K562 (cell line): ENCODE measurements at regions not wholly inside any gene's neighbourhood (a gene's known extent, or its start where the extent isn't known, plus 50 kb on each side); places are given as distances from the start of the nearest gene placed in this dataset.

Source experiments
- ATAC-seq: fragments of 200-7000 bp; cut with Tn5 transposase; 3 replicates; pipeline ENCODE4 v1.9.1; 2020; ENCODE audit warnings: moderate library complexity
- BruUV-seq: library from RNA; stranded (reverse); fragments of 400-500 nt; replicated peaks from 2 replicates; lab custom pipeline; 2021; lab: Mats Ljungman, UMichigan
- CTCF ChIA-PET: fragments of 300-600 bp; formaldehyde crosslinking; extraction: SDS; loops from one replicate; lab custom pipeline; 2021; ENCODE audit warnings: low intra/inter-chr PET ratio; lab: Yijun Ruan, JAX
- POLR2A ChIA-PET: fragments of 300-600, 350-650 bp; sonication (Branson Sonifier 250); formaldehyde crosslinking; extraction: SDS; loops from one replicate; lab custom pipeline; 2021; ENCODE audit warnings: antibody characterized with exemption, inconsistent platforms; lab: Yijun Ruan, JAX
- DNase-seq, 4 experiments: peaks; one replicate each; pipeline versions ENCODE4 v3.0.0 to v3.0.0-alpha.2; 2011 to 2018; ENCODE audit warnings: low spot score in 3 of 4, mixed read lengths in 3 of 4; ENCODE audit errors: extremely low read depth in 1 of 4
- FAIRE-seq: peaks from 2 replicates; lab custom pipeline; 2011; peaks lifted over from hg19 to GRCh38; lab: Jason Lieb, UNC
- H2AFZ ChIP-seq: 2 replicates; pipeline ENCODE4 v1.6.0; 2011; ENCODE audit warnings: low read depth, low read length, control low read depth, inconsistent platforms
- H3K27ac ChIP-seq: fragments of 200-600 bp; 3 replicates; pipeline ENCODE4 v1.8.0; 2011; ENCODE audit warnings: low read depth, mild to moderate bottlenecking, control low read depth, inconsistent platforms, low read length, moderate library complexity, mixed read lengths; ENCODE audit errors: extremely low read depth
- H3K27me3 ChIP-seq, 2 experiments: fragments of 300-600 bp in 1 of 2; 2 replicates in 1 of 2; 3 replicates in 1 of 2; pipeline versions ENCODE4 v1.6.0 to v1.8.0; 2011; ENCODE audit warnings: inconsistent platforms in 2 of 2, low read length in 2 of 2, mild to moderate bottlenecking in 1 of 2, mixed read lengths in 1 of 2, moderate library complexity in 1 of 2; ENCODE audit not compliant: control insufficient read depth in 2 of 2, insufficient read depth in 2 of 2
- H3K36me3 ChIP-seq: fragments of 300-600 bp; 3 replicates; pipeline ENCODE4 v1.8.0; 2011; ENCODE audit warnings: mild to moderate bottlenecking, low read length, inconsistent platforms; ENCODE audit not compliant: control insufficient read depth, insufficient read depth
- H3K4me1 ChIP-seq, 2 experiments: fragments of 200-600 bp in 1 of 2; replicated peaks in 1 of 2; 2 replicates in 1 of 2; 3 replicates in 1 of 2; pipeline versions ENCODE4 v1.5.1 to v1.8.0; 2011; ENCODE audit warnings: inconsistent platforms in 2 of 2, low read length in 2 of 2, mild to moderate bottlenecking in 1 of 2, mixed read lengths in 1 of 2, moderate library complexity in 1 of 2; ENCODE audit not compliant: control insufficient read depth in 2 of 2, insufficient read depth in 2 of 2
- H3K4me2 ChIP-seq: 2 replicates; pipeline ENCODE4 v1.6.1; 2011; ENCODE audit warnings: low read length, control low read depth, inconsistent platforms, mixed read lengths; ENCODE audit not compliant: insufficient read depth
- H3K4me3 ChIP-seq: fragments of 200-600 bp; sonication (generic), shearing (Covaris generic); 2 replicates; pipeline ENCODE4 v1.5.1; 2016; ENCODE audit warnings: control low read depth, inconsistent platforms
- H3K79me2 ChIP-seq: fragments of 200-600 bp; 3 replicates; pipeline ENCODE4 v1.8.0; 2011; ENCODE audit warnings: low read length, inconsistent platforms; ENCODE audit not compliant: control insufficient read depth, insufficient read depth
- H3K9ac ChIP-seq, 2 experiments: 2 replicates each; pipeline versions ENCODE4 v1.6.0 to v1.6.1; 2011; ENCODE audit warnings: low read depth in 2 of 2, low read length in 2 of 2, control low read depth in 1 of 2, inconsistent platforms in 1 of 2, mild to moderate bottlenecking in 1 of 2, mixed read lengths in 1 of 2; ENCODE audit not compliant: insufficient read depth in 1 of 2
- H3K9me1 ChIP-seq: one replicate; pipeline ENCODE4 v1.6.0; 2011; ENCODE audit warnings: inconsistent platforms, mild to moderate bottlenecking, low read length, moderate library complexity; ENCODE audit not compliant: control insufficient read depth, insufficient read depth
- H3K9me3 ChIP-seq: replicated peaks from 2 replicates; pipeline ENCODE4 v1.5.1; 2011; ENCODE audit warnings: low read depth, low read length, inconsistent platforms; ENCODE audit not compliant: control insufficient read depth, insufficient read depth
- H4K20me1 ChIP-seq: replicated peaks from 2 replicates; pipeline ENCODE4 v1.6.1; 2011; ENCODE audit warnings: low read length, inconsistent platforms, mixed read lengths; ENCODE audit not compliant: control insufficient read depth, insufficient read depth
- ATF7 ChIP-seq: fragments of 450-650 bp; IDR thresholded peaks from 2 replicates; pipeline ENCODE4 v1.7.1; 2014; ENCODE audit warnings: mild to moderate bottlenecking, moderate library complexity
- BRCA1 ChIP-seq, 2 experiments: fragments of 450-650 bp in 1 of 2; sonication (generic) in 1 of 2; formaldehyde crosslinking in 1 of 2; IDR thresholded peaks; 2 replicates each; pipeline versions ENCODE4 v1.5.0 to v1.6.1; 2017 to 2020; ENCODE audit warnings: mild to moderate bottlenecking in 1 of 2, missing genetic modification reagents in 1 of 2
- CEBPB ChIP-seq: fragments of 450-650 bp; IDR thresholded peaks from 2 replicates; pipeline ENCODE4 v1.6.1; 2016; ENCODE audit warnings: missing genetic modification characterization, missing compliant biosample characterization
- CHCHD3 ChIP-seq: fragments of 250-450 bp; sonication (Bioruptor Pico); IDR thresholded peaks from 2 replicates; pipeline ENCODE4 v2.1.2; 2022; ENCODE audit warnings: mild to moderate bottlenecking
- ELF1 ChIP-seq: fragments of 200-800 bp; sonication (Bioruptor generic); IDR thresholded peaks from 2 replicates; pipeline ENCODE4 v1.6.1; 2016; ENCODE audit warnings: missing genetic modification characterization, missing compliant biosample characterization
- HNRNPH1 ChIP-seq: fragments of 200-400 bp; formaldehyde crosslinking; optimal IDR thresholded peaks from 2 replicates; pipeline ENCODE3; 2017; ENCODE audit warnings: low read depth, mild to moderate bottlenecking, low read length, moderate library complexity
- KLF13 ChIP-seq: fragments of 450-650 bp; IDR thresholded peaks from 2 replicates; pipeline ENCODE4 v1.6.1; 2016; ENCODE audit warnings: missing genetic modification characterization, low read depth, mild to moderate bottlenecking, missing compliant biosample characterization, moderate library complexity, borderline replicate concordance
- NCOR1 ChIP-seq: fragments of 450-650 bp; IDR thresholded peaks from 2 replicates; pipeline ENCODE4 v1.6.1; 2016; ENCODE audit warnings: mild to moderate bottlenecking, moderate library complexity
- SAFB ChIP-seq: fragments of 200-400 bp; formaldehyde crosslinking; IDR thresholded peaks from 2 replicates; pipeline ENCODE4 v1.6.1; 2017; ENCODE audit warnings: low read depth, low read length, borderline replicate concordance
- SIN3A ChIP-seq, 2 experiments: fragments of 150-350 bp in 1 of 2; IDR thresholded peaks; 2 replicates each; pipeline ENCODE4 v1.6.1; 2011 to 2016; ENCODE audit warnings: borderline replicate concordance in 2 of 2, low read depth in 2 of 2, low read length in 2 of 2, mild to moderate bottlenecking in 2 of 2, moderate library complexity in 2 of 2; ENCODE audit not compliant: control insufficient read depth in 1 of 2
- TFAM ChIP-seq: fragments of 250-450 bp; sonication (Bioruptor Pico); conservative IDR thresholded peaks from 2 replicates; pipeline ENCODE4 v1.5.0; 2021; ENCODE audit warnings: mild to moderate bottlenecking, moderate library complexity
- ZNF124 ChIP-seq: sonication (generic); formaldehyde crosslinking; IDR thresholded peaks from 2 replicates; pipeline ENCODE4 v1.8.1; 2022; ENCODE audit warnings: missing genetic modification reagents
- WGBS: fragments of 100-300 bp; shearing (Covaris generic); methylation state at CpG from one replicate; pipeline ENCODE4 v1.1.6; 2016; ENCODE audit warnings: low coverage, mixed read lengths; ENCODE audit not compliant: insufficient coverage; ENCODE audit errors: missing lambda C conversion rate; 5-methylcytosine and 5-hydroxymethylcytosine counted together
- in situ Hi-C: fragments of 300-500 bp; cut with MboI; formaldehyde crosslinking; loops from 4 replicates; pipeline ENCODE4 v1.15.0; 2018; ENCODE audit warnings: inconsistent platforms, mixed read lengths
- intact Hi-C: fragments of 100-400 bp; cut with micrococcal nuclease; formaldehyde crosslinking; loops from 2 replicates; pipeline ENCODE4 v1.14.2; 2022
- TF ChIP-seq, protein P1 (sequence below): IDR thresholded peaks from 2 replicates; pipeline ENCODE4 v1.6.1; 2014; ENCODE audit warnings: antibody characterized with exemption

DNA sequence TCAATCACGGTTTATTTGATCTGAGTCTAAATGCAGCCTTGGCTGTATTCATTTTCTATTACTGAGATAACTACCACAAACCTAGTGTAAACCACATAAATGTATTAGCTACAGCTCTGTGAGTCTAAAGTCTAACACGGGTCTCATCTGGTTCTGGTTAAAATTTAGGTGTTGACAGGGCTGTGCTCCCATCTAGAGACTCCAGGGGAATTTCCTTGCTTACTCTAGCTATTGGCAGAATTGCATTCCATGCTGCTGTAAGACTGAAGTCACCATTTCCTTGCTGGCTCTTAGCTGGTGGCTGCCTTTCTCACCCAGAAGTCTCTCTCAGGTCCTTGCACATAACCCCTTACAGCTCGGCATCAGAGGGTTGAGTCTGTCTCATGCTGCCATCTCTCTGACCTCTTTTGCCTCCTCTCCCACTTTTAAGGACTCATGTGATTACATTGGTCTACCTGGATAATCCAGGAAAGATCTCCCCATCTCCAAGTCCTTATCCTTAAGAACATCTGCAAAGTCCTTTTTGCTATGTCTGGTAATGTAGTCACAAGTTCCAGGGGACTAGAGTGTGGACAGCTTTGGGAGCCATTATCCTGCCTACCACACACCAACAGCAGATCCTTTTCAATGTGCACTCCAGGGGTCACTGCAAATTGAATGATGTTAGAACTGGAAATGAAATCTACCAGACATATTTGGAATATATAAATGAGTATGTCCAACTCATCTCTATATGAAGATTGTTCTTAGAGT, 207.0 kb upstream of the AGAP1 start:
- in situ Hi-C loops, result no loop called here
- no peak for ATAC-seq
- POLR2A ChIA-PET, result no interaction called here
- no peak for TF ChIP-seq SIN3A (IDR thresholded peaks at IDR 0.05; ENCODE audit: borderline replicate concordance in 2 of 2, control insufficient read depth in 1 of 2, low read depth in 2 of 2, low read length in 2 of 2)
- no peak for TF ChIP-seq NCOR1
- TF ChIP-seq CHCHD3 (CRISPR knock-in tag), result no peak
- no peak for TF ChIP-seq ATF7
- TF ChIP-seq CEBPB, result no peak
- TF ChIP-seq BRCA1 (IDR thresholded peaks at IDR 0.05), result no peak
- TF ChIP-seq BRCA1 (CRISPR knock-in tag; IDR thresholded peaks at IDR 0.05), result no peak
- no peak for TF ChIP-seq HNRNPH1
- no peak for TF ChIP-seq SAFB
- TF ChIP-seq, protein P1, sequence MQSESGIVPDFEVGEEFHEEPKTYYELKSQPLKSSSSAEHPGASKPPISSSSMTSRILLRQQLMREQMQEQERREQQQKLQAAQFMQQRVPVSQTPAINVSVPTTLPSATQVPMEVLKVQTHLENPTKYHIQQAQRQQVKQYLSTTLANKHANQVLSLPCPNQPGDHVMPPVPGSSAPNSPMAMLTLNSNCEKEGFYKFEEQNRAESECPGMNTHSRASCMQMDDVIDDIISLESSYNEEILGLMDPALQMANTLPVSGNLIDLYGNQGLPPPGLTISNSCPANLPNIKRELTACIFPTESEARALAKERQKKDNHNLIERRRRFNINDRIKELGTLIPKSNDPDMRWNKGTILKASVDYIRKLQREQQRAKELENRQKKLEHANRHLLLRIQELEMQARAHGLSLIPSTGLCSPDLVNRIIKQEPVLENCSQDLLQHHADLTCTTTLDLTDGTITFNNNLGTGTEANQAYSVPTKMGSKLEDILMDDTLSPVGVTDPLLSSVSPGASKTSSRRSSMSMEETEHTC, result no peak
- TF ChIP-seq ZNF124 (CRISPR knock-in tag), result no peak
- TF ChIP-seq TFAM (CRISPR knock-in tag), result no peak
- no peak for TF ChIP-seq KLF13 (tag)
- no peak for TF ChIP-seq ELF1 (tag)

More for the DNA sequence above, 207.0 kb upstream of the AGAP1 start:
- no peaks in the 10 kb centered on the region for H3K9me3 ChIP-seq
- no peaks in the 10 kb centered on the region for H3K4me1 ChIP-seq
- no peak overlapping the region for H3K4me2 ChIP-seq
- CTCF ChIA-PET, result no interaction called here
- no peak overlapping the region for H3K27ac ChIP-seq
- no peak overlapping the region for H3K9ac ChIP-seq
- no TSS peak for BruUV-seq
- DNase-seq, result no peak
- H4K20me1 ChIP-seq, result no peaks in the 10 kb centered on the region
- no peaks in the 10 kb centered on the region for H3K36me3 ChIP-seq
- no peak overlapping the region for H2AFZ ChIP-seq
- no peak overlapping the region for H3K4me3 ChIP-seq
- 3% methylated on average over 3 of the region's 3 CpGs for WGBS
- H3K79me2 ChIP-seq, result no peaks in the 10 kb centered on the region
- intact Hi-C loops, result no loop called here
- no peaks in the 10 kb centered on the region; a peak in 1 of 5 replicates for H3K27me3 ChIP-seq
- no peak for FAIRE-seq
- H3K9me1 ChIP-seq, result no peaks in the 10 kb centered on the region
